ENCODE measurements at regions not wholly inside any gene's neighbourhood (a gene's known extent, or its start where the extent isn't known, plus 50 kb on each side); places are given as distances from the start of the nearest gene placed in this dataset.

DNA sequence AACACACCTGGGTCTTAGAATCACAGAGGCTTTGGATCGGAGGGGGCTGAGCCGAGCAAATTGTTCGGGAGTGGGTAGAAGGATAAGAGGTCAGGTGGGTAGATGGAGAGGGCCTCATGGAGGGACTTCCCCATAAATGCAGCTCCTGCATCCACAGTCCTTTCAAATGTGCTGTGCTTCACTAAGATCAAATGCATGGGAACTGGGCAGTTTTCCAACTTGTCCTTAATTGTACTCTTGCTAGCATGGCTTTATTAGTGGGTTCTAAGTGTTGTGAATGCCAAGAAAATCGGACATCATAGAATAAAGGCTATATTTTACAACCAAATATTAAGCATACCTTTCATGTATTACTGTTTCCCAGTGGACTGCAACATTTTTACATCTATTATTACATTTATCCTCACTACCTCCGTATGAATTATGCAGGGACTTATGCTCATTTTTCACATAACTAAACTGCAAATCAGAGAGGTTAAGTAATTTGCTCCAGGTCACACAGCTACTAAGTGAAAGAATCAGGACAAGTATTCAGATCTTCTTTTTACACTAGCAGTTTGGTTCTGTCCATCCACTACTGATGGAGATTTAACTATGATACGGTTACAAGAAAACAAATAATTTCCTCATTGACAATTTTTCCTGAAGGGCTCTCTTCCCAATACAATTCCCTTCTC is 174.5 kb upstream of the RUNX1 start:
- no peak for DNase-seq (ENCODE audit: low read depth)

DNA sequence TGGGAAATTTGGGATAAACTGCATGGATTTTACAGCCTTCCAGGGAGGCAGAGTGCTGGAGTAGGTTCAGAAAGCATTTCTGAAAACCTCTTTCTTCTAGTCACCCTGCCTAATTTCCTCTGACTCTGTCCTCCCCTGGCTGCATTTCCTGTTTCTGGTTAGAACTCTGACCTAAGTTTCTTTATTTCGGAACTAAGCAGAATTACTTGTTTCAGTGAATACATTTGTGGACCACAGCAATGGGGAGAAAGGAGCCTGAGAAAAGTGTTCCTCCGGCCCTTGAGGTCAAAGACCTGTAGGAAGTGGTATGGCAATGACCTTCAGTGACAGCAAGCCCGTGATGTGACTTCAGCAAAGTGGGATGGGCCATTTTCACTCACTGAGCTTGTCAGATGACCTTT is 173.4 kb upstream of the RUNX1 start:
- DNase-seq (ENCODE audit: low read depth) = no peak

DNA sequence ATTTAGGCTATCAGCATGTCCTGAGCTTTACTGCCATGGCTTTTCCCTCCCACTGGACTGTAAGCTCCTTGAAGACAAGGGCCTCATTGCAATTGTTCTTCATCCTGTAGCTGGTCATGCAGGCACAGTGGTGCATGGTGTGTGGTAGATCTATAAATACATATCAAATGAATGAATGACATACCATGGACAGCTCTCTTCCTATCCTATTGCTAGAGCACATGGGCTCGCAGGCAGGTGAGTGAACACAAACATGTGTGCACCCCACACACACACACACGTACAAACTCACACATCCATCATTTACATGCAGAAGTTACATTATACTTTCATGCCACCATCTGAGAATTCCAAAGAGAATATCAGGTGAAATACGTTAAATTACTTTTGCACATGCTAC is 172.9 kb upstream of the RUNX1 start:
- DNase-seq (ENCODE audit: low read depth) = no peak

DNA sequence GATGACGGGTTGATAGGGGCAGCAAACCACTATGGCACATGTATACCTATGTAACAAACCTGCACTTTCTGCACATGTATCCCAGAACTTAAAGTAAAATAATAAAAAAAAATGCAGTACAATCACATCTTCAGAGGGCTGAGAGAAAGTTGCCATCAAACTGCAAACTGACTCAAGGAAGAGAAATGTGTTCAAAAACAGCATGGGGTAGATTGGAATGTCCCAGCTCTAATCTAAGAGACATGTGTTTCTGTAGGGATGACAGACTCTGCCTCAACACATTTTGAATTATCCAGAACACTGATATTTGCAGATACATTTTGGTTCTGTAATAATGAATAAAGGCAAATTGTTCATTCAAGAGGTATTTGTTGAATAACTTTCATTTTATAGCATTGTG is 171.2 kb upstream of the RUNX1 start:
- DNase-seq (ENCODE audit: low read depth) = no peak

DNA sequence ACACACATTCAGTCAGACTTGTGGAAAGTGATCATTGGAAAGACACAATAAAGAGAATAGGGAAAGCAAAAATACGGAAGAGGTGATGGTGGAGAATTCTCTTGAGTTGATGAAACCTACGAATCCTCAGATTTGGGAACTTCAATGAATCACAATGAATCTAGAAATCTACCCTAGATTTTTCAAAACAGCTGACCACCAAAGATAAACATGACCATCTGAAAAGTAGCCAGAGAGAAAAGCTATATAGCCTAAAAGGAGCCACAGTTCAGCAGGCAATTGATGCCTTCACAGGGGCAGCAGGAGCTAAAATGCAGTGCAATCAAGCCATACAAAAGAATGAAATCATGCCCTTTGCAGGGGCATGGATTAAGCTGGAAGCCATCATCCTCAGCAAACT is 170.6 kb upstream of the RUNX1 start:
- DNase-seq (ENCODE audit: low read depth) = no peak

DNA sequence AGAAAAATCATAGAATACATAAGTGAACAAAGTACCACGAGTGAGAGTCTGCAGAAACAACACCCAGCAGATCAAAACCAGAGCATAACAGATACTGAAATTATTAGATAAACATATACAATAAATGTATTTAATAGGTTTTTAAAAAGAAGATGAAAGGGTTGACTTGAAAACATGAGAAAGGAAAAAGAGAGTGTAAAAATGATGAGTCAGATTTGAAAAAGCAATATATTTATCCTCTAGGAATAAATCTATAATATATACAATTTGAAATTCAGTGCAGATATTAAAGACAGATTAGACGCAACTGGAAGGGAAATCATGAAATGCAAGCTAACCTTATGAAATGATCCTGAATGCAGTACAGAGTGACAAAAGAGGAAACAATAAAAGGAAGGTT is 170.2 kb upstream of the RUNX1 start:
- no peak for DNase-seq (ENCODE audit: low read depth)

DNA sequence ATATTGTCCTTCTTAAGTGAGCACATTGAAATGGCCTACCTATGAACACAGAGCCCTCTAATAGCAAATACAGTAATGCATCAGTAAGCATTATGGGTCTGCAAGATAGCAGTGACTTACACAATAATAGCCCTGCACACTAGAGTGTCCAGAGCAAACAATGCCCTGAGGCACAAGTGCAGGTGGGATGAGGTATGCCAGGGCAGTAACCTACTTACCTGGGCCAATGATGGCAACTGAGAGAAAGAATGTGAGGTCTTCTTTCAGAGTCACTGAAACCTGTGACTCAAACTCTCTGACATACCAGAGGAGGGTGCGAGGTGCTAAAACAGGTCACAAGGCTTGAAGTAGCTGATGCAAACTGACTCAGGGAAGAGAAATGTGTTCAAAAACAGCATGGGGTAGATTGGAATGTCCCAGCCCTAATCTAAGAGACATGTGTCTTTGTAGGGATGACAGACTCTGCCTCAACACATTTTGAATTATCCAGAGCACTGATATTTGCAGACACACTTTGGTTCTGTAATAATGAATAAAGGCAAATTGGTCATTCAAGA is 168.5 kb upstream of the RUNX1 start:
- peak; percentile 88 for DNase-seq (ENCODE audit: low read depth)

DNA sequence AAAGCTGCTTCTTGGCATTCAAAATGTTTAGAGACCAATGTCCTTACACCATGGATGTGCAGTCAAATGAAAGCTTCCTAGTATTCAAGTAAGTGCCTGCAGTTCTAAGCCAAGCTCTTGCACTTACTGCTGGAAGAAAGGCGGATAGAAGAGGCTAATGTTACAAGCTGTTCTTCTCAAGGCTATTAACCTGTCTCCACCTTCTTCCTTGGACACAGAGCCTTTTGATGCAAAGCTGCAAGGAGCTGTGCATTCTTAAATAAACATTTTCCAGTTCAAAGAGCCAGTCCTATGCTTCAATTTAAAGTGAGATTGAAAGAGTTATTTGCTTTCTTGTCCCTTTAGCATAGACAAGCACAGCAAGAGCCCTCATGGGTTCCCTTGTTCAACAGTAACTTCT is 167.9 kb upstream of the RUNX1 start:
- no peak for DNase-seq (ENCODE audit: low read depth)

DNA sequence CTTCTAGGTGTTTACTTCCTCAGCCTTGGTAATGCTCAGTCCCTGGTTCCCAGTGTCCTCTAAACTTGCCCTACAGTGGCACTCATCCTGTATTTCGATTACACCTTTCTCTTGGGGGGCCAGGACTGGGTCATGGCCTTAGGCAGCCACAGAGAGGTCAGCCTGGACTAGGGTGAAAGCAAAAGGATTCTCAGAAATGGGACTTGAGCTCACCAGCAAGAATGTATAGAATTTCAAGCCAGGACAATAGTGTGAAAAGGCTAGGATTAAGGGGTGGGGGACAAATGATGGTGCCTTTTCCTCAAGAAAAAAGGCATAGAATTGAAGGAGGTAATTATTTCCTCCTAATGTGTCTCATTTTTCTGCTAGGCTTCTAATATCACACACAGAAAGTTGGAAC is 166.8 kb upstream of the RUNX1 start:
- DNase-seq (ENCODE audit: low read depth) = no peak

DNA sequence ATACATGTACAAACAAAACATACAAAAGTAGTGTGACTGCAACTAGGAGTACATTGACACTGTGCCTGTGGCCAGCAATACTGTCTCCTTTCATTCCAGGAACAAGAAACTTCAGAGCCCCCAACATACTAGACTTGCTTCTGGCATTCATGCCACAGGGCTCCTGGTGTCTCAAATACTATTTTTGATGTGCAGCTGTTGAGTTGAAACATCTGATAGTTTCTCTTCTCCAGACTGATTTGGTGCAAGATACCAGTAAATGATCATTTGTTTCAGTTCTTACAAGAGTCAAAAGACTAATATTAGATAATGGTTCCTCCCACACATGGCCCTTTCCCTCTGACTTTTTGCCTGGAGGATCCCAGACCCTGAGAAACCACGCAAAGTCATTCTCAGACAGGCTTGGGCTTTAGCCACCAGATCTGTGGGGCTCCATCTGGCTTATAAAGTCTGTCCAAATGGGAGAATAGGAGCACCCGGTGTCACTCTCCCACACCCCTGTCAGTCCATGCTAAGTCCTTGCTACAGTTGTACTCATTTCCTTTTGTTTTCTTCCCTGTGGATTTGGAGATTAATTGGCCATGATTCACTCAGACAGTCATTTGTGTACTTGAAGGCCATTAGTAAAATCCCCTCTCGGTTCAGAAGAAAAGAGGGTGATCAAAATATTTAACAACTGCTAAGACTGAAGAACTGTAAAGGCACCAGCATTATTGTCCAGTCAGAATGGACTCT is 163.5 kb upstream of the RUNX1 start:
- no peak for DNase-seq (ENCODE audit: low read depth)

DNA sequence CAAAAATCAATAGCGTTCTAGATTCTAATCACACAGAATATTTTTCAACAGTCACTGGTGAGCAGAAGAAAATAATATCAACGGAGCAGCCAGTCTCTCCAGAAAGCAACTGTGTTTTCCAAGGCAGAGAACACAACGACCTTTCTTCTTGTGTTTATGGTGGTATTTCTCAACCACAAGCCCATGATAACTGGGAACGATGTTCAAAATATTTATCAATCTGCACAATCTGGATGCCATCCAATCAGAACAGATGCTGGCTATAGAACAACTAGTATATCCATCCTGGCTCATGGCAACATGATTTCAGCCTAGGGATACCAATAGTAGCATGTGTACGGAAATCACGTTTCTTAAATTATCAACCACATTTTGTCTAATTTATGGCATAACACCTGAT is 162.7 kb upstream of the RUNX1 start:
- no peak for DNase-seq (ENCODE audit: low read depth)

DNA sequence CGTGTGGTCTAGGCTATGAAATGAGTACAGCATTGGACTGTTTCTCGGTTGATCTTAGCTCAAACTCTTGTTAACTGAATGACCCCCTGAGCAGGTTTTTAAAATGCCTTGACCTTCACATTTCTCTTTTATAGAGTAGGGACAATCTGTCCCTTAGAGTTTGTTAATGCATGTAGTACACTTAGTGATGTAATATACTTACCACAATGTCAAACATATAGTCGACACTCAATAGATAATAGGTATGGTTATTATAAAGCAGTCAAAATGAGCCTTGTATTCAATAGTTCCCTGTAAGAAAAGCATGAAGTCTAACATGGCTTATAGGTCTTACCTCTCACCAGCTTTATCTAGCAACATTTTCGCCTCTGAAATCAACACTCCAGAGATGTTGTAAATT is 161.0 kb upstream of the RUNX1 start:
- no peak for DNase-seq (ENCODE audit: low read depth)

DNA sequence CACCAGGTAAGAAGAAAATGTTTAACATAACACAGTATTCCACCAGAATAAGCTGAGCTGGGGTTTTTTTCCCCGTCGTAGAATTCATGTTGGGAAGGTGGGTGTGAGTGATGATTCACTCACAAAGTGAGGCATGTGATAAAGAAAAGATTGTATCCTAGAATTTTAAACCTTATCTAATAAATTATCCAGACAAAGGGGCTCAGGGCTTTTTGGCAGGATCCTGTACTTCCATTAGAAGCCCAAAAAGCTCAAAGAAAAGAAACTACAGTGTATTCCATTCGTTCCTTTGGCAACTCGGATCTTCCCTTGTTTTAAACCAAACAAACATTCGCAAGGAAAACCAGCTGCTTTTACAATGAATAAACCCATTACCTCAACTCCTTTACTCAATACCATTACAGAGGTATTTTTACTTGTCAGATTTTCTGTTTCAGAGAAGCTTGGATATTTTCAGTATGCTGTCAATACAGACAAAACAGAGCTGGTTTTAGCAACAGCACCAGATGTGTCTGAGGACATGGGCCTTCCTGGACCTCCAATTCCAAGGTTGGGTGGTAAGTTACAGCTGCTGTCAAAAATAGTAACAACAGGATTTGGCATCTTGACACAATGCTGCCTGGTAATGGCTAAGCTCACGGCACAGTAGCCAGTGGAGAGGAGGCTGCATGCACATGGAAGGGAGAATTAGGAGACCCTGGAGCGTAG is 159.9 kb upstream of the RUNX1 start:
- no peak for DNase-seq (ENCODE audit: low read depth)

DNA sequence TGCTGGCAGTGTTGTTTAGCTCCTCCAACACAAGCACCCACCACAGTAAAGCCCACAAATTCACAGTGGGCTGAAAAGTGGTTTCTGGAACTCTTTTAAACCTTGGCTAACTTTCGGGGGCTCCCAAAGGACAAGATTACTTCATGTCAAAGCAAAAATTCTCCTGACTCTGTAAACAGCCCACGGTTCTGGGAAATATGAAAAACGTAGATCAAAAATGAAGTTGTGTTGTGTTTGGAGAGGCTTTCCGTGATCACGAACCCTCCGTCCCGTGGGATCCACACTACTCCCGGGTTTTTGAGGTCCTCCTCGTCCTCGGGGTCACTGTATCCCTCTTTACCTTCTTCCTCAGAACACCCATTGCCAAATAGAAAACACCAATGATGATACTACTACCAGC is 159.0 kb upstream of the RUNX1 start:
- no peak for DNase-seq (ENCODE audit: low read depth)

DNA sequence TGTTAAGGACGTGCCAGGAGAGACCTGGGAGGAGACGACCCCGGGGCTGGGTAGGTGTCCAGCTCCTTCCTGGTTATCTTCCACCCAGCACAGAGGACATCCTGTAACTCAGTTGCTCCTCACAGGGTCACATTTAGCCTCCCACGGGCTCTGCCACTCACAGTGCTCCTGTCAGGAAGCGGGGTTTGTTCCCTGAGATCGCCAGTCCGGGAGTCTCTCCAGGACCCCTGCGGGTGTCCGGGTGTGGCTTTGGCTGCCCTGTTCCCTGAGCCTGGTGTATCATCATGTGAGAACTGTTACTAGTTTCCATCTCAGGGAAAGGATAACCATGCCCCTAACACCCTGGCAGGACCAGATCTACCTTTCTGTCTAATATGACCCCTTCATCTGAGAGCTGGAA is 158.2 kb upstream of the RUNX1 start:
- DNase-seq (ENCODE audit: low read depth) = no peak

DNA sequence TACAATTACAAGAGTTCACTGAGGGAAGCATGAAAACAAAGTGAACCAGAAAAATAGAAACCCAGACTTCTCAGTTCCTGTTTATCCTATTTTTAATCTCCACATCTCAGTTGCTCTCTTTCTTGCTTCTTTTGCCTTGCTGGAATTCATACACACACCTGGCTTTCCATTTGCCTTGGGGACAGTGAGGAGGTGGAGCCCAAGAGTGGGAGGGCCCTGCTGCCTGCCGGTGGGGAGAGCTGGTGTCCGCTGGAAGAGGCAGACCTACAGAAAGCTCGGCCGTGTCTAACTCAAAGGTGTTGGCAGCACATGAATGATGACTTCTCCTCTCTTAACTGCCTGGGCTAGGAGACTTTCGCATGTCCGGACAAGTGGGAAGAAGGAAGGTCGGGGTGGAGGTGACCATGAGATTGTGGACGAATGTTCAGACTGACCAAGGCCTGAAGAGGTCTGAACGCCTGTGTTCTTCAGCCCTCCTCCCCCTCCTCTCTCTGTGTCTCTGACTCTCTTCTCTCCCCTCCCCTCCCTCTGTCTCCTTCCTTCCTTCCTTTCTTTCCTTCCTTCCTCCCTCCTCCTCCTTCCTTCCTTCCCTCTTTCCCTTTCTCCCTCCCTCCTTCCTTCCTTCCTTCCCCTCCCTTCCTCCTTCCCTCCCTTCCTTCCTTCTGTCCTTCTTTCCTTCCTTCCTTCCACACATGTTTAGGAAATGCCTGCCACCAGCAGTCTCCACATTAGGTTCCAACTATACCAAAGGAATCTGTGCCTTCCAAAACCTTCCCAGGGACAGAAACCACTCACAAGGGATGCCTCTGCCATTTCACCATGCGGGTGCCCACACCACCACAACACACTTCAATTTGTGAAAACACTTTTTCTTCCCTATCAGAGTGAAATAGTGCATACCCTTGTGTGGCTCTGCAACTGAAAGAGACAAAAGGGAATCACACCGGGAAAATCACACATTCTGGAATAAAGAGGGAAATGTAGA is 157.3 kb upstream of the RUNX1 start:
- no peak for DNase-seq (ENCODE audit: low read depth)

DNA sequence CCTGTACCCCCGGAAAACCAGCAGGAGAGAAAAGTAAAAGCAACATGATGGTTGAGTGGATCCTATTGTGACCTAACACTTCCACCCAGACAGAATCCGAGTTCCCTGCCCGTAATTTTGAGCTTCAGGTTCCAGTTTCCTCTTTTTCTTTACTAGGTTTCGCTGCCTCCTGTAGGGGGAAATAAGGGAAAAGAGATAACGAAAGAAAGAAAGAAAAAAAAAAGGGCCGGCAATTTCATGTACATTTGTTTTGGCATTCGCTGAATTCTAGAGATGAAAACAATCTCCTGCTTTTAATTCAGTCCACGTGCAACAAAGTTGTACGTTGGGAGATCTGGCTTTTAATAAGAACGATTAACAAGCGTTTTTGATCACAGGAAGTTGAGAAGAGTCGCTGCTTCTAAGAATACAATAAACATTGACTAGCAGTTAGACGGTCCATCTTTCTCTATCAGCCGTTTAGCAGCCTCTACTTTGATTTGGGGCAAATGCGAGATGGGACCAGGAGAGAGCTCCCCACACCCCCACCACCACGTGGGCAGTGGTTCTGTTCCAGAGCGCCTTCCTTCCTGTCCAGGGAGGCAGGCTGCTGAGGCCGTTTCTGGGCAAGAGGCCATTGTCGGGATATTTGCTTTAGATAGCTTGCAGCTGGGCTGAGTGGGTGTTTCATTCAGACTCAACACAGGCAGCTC is 155.9 kb upstream of the RUNX1 start:
- no peak for DNase-seq (ENCODE audit: low read depth)

DNA sequence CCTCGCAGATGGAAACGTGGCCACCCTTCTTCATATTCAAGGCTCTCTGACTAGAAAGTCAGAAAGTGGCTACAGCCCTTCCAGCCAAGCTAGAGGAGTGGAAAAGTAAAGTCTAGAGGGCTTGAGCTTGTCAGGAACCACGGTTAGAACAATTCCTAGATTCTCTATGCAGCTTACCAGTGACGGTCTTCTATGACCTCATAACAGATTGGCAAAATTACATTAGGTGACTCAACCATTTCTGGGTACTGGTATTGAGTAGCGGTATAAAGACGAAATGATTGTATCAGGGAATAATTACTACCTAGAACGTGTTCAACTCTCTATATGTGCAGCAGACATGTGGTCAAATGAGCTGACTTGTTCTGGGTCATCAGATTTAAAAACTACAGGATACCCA is 155.0 kb upstream of the RUNX1 start:
- no peak for DNase-seq (ENCODE audit: low read depth)

DNA sequence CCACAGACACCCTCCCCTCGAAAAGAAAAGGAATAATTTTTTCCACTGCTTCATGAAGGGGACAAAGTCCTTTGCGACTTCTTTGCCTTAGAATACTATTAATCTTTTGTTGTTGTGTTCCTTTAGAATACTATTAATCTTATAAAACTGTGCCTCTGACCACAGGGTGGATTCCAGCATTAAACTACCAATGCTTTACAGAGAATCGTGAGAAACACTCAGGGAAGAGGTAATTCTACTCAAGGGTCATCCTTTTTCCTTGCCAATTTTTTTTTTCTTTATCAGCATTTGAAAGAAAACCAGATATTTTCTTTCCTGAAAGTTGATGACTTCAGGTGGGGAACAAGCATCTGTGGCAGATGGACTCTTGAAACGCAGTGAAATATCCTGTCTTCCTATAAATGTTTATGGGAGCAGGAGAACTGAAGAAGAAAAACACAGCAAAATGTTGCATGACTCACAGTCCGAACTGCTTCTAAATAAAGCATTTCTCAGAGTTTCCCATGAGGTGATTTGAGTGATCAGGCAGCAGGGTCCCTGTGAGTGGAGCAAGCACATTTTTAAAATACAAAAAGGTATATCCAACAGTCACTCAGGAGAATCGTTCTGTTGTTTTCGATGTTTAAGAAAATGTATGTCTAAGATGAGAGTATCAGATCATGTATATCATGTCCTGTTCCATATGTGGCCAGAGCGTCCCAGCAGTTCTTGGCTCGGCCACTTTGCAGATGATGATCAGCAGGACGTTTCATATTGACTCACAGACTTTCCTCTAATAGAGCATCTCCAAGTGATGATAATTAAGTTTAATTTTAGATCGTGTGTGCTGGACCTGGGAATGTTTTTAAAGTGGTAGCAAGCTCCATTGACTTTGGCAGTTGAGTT is 154.2 kb upstream of the RUNX1 start:
- no peak for DNase-seq (ENCODE audit: low read depth)

DNA sequence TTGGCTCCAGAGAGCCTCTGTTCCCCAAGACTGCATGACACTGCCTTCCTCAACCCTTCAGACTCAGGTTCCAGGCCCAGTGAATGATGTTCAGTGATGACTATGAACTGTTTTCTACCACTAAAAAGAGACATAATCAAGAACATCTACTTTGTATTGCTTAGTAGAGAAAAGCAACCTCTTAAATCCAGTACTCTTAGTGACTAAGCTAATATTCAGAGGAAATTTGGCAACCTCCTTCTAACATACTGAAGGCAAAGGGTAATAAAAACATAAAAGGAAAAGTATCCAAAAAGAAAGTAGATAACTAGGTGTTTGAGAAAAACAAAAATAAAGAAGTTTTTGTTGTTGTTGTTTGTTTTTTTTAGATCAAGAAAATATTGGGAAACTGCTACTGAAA is 153.3 kb upstream of the RUNX1 start:
- DNase-seq (ENCODE audit: low read depth) = no peak
